ENCODE measurements at regions not wholly inside any gene's neighbourhood (a gene's known extent, or its start where the extent isn't known, plus 50 kb on each side); places are given as distances from the start of the nearest gene placed in this dataset.

GRCh38 chr6:14452567-14453527, 335.3 kb downstream of the CD83 start:
- Histone ChIP-seq H3K36me3 (ENCODE audit: control insufficient read depth, insufficient read depth, low read length) (no peaks in the 10 kb centered on the region), H3K27ac (peak overlapping the region; percentile 45), H3K79me2 (no peaks in the 10 kb centered on the region), H3K9me3 (ENCODE audit: control insufficient read depth, low read length) (no peaks in the 10 kb centered on the region), H2AFZ (peak overlapping the region; percentile 75), H3K4me3 (ENCODE audit: low read depth, low read length) (no peak overlapping the region), H3K4me1 (peaks cover 35% of the 10 kb centered on the region), H3K27me3 (ENCODE audit: control insufficient read depth, insufficient read depth, low read length) (no peaks in the 10 kb centered on the region), H3K9ac (no peak overlapping the region), H3K4me2 (ENCODE audit: low read length) (peak overlapping the region; percentile 48)
- no peak for TF ChIP-seq CTCF (IDR thresholded peaks at IDR 0.05)

GRCh38 chr6:14453712-14454472, 336.3 kb downstream of the CD83 start:
- H3K4me3 ChIP-seq (ENCODE audit: low read depth, low read length) = no peak overlapping the region
- TF ChIP-seq CTCF (IDR thresholded peaks at IDR 0.05) = no peak
- no peak overlapping the region for H2AFZ ChIP-seq
- no peaks in the 10 kb centered on the region for H3K79me2 ChIP-seq
- no peaks in the 10 kb centered on the region for H3K36me3 ChIP-seq (ENCODE audit: control insufficient read depth, insufficient read depth, low read length)
- H3K4me2 ChIP-seq (ENCODE audit: low read length) = no peak overlapping the region
- no peak overlapping the region for H3K9ac ChIP-seq
- H3K27me3 ChIP-seq (ENCODE audit: control insufficient read depth, insufficient read depth, low read length) = no peaks in the 10 kb centered on the region
- H3K27ac ChIP-seq = no peak overlapping the region
- peaks cover 33% of the 10 kb centered on the region for H3K4me1 ChIP-seq
- no peaks in the 10 kb centered on the region for H3K9me3 ChIP-seq (ENCODE audit: control insufficient read depth, low read length)

- H3K27ac ChIP-seq = no peak overlapping the region
- H3K9me3 ChIP-seq (ENCODE audit: control insufficient read depth, low read length) = no peaks in the 10 kb centered on the region
- H2AFZ ChIP-seq = no peak overlapping the region
- no peaks in the 10 kb centered on the region for H3K79me2 ChIP-seq
- H3K9ac ChIP-seq = no peak overlapping the region
- peaks cover 29% of the 10 kb centered on the region for H3K4me1 ChIP-seq
- no peaks in the 10 kb centered on the region for H3K36me3 ChIP-seq (ENCODE audit: control insufficient read depth, insufficient read depth, low read length)
- H3K4me2 ChIP-seq (ENCODE audit: low read length) = no peak overlapping the region
- H3K4me3 ChIP-seq (ENCODE audit: low read depth, low read length) = no peak overlapping the region
- H3K27me3 ChIP-seq (ENCODE audit: control insufficient read depth, insufficient read depth, low read length) = no peaks in the 10 kb centered on the region
- TF ChIP-seq CTCF (IDR thresholded peaks at IDR 0.05) = no peak
These were observed 336.9 kb downstream of the CD83 start for GRCh38 chr6:14454473-14454775.

GRCh38 chr6:14455427-14455826, 337.9 kb downstream of the CD83 start:
- Histone ChIP-seq H3K36me3 (ENCODE audit: control insufficient read depth, insufficient read depth, low read length) (no peaks in the 10 kb centered on the region), H2AFZ (no peak overlapping the region), H3K4me2 (ENCODE audit: low read length) (no peak overlapping the region), H3K79me2 (no peaks in the 10 kb centered on the region), H3K27ac (no peak overlapping the region), H3K9ac (no peak overlapping the region), H3K9me3 (ENCODE audit: control insufficient read depth, low read length) (no peaks in the 10 kb centered on the region), H3K4me1 (peaks cover 23% of the 10 kb centered on the region), H3K27me3 (ENCODE audit: control insufficient read depth, insufficient read depth, low read length) (no peaks in the 10 kb centered on the region), H3K4me3 (ENCODE audit: low read depth, low read length) (no peak overlapping the region)
- no peak for TF ChIP-seq CTCF (IDR thresholded peaks at IDR 0.05)

Measured in parathyroid adenoma (tissue), 2 donors.